Right lobe of liver (tissue), 4 donors: ENCODE measurements at regions not wholly inside any gene's neighbourhood (a gene's known extent, or its start where the extent isn't known, plus 50 kb on each side); places are given as distances from the start of the nearest gene placed in this dataset.

ENCODE experiments used
- POLR2A ChIP-seq: fragments of 450-650 bp; IDR thresholded peaks from one replicate; pipeline ENCODE4 v1.6.1; 2017; ENCODE audit warnings: antibody characterized with exemption, mild to moderate bottlenecking
- TF ChIP-seq, protein P1 (sequence below), 4 donors: fragments of 200-600 bp in 3 of 4; fragments of 450-650 bp in 1 of 4; IDR thresholded peaks; one replicate each; pipeline versions ENCODE4 v1.5.1 to v1.8.0; 2016 to 2022; ENCODE audit warnings: antibody characterized with exemption in 4 of 4, mild to moderate bottlenecking in 2 of 4
- donor health status: DM: no; HTN: no; CAD: no.
- donor health status: DM: no; HTN: no; CAD: no.
- donor health status: DM: no; HTN: yes; CAD: no.

DNA sequence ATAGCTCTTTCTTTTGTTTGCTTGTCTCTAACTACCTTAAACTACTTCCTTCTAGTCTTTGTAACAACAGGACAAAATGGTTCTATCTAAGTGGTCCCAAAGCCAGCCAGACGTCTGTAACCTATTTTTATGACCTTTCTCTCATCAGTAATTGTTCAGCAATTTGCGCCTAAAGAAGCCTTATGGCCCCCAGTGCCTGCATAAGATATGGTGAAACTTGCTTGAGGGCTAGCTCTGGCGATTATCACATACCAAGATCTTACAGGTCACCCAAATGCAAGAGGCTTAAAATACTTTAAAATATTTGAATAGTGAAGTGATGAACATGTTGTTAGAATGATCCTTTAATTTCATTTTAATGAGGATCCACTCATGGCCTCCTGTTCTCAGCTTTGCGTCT lies 369.4 kb downstream of the SOX2 start:
- TF ChIP-seq, protein P1, sequence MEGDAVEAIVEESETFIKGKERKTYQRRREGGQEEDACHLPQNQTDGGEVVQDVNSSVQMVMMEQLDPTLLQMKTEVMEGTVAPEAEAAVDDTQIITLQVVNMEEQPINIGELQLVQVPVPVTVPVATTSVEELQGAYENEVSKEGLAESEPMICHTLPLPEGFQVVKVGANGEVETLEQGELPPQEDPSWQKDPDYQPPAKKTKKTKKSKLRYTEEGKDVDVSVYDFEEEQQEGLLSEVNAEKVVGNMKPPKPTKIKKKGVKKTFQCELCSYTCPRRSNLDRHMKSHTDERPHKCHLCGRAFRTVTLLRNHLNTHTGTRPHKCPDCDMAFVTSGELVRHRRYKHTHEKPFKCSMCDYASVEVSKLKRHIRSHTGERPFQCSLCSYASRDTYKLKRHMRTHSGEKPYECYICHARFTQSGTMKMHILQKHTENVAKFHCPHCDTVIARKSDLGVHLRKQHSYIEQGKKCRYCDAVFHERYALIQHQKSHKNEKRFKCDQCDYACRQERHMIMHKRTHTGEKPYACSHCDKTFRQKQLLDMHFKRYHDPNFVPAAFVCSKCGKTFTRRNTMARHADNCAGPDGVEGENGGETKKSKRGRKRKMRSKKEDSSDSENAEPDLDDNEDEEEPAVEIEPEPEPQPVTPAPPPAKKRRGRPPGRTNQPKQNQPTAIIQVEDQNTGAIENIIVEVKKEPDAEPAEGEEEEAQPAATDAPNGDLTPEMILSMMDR (IDR thresholded peaks at IDR 0.05): no peak
- no peak for TF ChIP-seq POLR2A
